Cardiac fibroblast (primary cell): ENCODE measurements at regions not wholly inside any gene's neighbourhood (a gene's known extent, or its start where the extent isn't known, plus 50 kb on each side); places are given as distances from the start of the nearest gene placed in this dataset.

Experiments
- DNase-seq, 2 donors: peaks; one replicate each; pipeline versions ENCODE4 v3.0.0 to v3.0.0-alpha.2; 2010; ENCODE audit warnings: low read depth in 2 of 2
- H3K4me3 ChIP-seq, 2 donors: replicated peaks in 1 of 2; 1 replicate in 1 of 2; 2 replicates in 1 of 2; pipeline ENCODE4 v1.5.1; 2011; ENCODE audit warnings: low read depth in 2 of 2, low read length in 2 of 2, mild to moderate bottlenecking in 2 of 2, moderate library complexity in 1 of 2
- CTCF ChIP-seq: IDR thresholded peaks from one replicate; pipeline ENCODE4 v1.5.1; 2011; ENCODE audit warnings: low read depth, mild to moderate bottlenecking, low read length, inconsistent platforms

- no peak overlapping the region for H3K4me3 ChIP-seq
- DNase-seq = no peak
- TF ChIP-seq CTCF = no peak
Measured at GRCh38 chr7:88617185-88617584, 142.3 kb upstream of the ZNF804B start.

DNA sequence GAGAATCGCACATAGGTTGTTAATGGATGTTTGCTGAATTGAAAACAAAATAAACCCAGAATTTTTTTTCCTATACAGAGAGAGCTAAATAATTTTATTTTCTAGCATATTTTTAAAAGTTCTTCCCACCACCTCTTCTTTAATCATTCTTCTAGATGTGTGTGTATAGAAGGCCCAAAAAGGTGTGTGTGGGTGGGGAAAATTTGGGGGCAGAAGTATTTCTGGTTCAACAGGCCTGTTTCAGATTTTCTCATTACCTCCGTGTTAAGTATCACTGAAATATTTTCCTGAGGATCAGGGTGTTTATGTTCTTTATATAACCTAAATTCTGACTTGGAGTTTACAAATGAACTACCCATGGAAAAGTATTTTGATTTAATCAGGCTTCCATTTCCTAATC lies 144.2 kb upstream of the ZNF804B start:
- TF ChIP-seq CTCF = no peak
- DNase-seq = no peak
- H3K4me3 ChIP-seq = no peak overlapping the region

DNA sequence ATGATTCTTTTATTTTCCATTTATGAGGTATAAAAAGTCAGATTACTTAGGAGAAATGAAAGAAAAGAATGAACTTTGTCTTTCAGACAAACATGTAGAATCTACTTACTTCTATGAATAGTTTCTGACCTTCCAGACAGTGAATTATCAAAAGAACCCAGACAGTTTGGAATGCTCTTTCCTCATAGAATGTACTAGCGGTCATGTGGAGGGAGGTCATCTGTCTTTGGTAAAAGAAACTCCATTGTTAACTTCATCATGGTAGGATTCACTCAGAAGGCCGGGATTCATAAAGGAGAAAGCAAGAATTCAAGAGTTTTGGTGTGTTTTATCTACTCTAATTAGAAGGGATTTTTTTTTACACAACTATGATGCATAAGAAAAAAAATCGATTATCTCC lies 144.8 kb upstream of the ZNF804B start:
- H3K4me3 ChIP-seq = no peak overlapping the region
- TF ChIP-seq CTCF = no peak
- no peak for DNase-seq

DNA sequence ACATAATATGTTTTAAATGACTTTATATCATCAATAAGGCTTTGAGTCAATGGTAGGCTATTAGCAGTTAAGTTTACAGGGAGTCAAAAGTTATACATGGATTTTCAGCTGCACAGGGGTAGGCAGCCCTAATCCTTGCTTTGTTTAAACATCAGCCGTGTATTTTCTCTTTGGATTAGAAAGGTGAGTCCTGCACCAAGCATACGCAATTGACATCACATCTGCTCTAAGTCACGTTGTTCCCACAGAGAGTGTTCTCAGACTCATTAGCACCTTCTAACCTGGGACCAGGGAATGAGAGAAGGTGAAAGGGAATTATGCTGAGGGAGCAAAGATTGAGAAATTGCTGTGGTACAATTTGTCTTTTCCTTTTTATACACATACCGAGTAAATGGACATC lies 148.6 kb upstream of the ZNF804B start:
- no peak overlapping the region for H3K4me3 ChIP-seq
- no peak for DNase-seq
- TF ChIP-seq CTCF = no peak

GRCh38 chr7:88600695-88601094 lies 158.8 kb upstream of the ZNF804B start:
- TF ChIP-seq CTCF = no peak
- no peak overlapping the region for H3K4me3 ChIP-seq
- DNase-seq = no peak

DNA sequence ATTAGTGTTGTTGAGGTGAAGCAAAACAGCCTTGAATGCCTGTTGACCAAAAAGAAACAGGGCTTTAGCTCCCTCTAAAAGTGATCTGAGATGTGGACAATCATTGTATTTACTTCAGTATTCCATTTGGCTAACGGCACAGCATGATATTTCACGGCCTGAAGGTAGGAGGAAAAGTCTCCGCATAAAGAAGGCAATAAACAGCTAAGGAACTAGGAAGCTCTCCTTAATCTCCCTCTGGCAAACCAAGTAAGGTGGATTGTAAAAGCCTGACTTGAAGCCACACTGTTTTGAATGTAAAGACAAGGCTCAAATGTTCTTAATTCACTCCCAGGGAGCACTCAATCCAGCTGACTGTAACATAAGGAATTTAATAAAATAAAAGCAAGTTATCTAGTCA lies 160.0 kb upstream of the ZNF804B start:
- no peak for DNase-seq
- no peak for TF ChIP-seq CTCF

DNA sequence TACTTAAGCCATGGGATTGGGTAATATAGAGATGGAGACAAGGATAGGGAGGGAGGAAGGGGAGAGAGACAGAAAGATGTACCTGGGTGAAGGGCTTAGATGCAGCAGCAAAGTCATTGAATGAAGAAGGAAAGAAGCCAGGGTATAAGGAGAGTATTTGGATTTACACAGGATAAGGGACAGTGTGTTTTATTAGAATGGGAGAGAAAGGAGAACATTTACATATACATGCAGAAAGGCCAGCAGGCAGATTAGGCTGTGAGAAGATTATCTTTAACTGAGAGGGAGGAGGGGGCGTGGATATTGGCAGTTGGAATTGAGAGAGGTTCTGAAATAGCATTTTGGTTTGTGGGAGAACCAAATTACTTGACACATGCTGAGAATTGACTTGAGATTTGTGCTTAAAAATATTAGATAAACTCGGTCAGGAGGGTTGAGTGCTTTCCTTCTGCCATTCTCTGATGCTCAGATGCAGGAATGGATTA lies 161.5 kb upstream of the ZNF804B start:
- no peak overlapping the region for H3K4me3 ChIP-seq
- no peak for DNase-seq
- TF ChIP-seq CTCF = no peak

More for the DNA sequence above, 160.0 kb upstream of the ZNF804B start:
- H3K4me3 ChIP-seq = no peak overlapping the region
